ENCODE measurements at regions not wholly inside any gene's neighbourhood (a gene's known extent, or its start where the extent isn't known, plus 50 kb on each side); places are given as distances from the start of the nearest gene placed in this dataset.

DNA sequence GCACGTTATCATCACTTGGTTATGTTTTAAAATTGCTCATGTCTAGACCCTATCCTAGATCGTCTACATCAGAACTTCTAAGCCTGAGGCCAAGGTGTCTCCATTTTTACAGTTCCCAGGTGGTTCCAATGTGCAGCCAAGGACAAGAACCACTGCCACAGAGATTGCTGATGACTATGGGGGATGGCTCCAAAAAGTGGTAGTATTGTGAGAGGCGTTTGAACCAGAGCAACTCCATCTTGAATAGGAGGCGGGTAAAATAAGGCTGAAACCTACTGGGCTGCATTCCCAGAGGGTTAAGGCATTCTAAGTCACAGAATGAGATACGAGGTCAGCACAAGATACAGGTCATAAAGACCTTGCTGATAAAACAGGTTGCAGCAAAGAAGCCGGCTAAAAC is 195.6 kb upstream of the FOXN2 start:
- TF ChIP-seq, protein P1, sequence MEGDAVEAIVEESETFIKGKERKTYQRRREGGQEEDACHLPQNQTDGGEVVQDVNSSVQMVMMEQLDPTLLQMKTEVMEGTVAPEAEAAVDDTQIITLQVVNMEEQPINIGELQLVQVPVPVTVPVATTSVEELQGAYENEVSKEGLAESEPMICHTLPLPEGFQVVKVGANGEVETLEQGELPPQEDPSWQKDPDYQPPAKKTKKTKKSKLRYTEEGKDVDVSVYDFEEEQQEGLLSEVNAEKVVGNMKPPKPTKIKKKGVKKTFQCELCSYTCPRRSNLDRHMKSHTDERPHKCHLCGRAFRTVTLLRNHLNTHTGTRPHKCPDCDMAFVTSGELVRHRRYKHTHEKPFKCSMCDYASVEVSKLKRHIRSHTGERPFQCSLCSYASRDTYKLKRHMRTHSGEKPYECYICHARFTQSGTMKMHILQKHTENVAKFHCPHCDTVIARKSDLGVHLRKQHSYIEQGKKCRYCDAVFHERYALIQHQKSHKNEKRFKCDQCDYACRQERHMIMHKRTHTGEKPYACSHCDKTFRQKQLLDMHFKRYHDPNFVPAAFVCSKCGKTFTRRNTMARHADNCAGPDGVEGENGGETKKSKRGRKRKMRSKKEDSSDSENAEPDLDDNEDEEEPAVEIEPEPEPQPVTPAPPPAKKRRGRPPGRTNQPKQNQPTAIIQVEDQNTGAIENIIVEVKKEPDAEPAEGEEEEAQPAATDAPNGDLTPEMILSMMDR (conservative IDR thresholded peaks at IDR 0.05; ENCODE audit: low read depth, low read length) = no peak
- no peak for TF ChIP-seq EZH2phosphoT487 (IDR thresholded peaks at IDR 0.05; ENCODE audit: borderline replicate concordance, low read length)

All from PC-3 (cell line).